HCT116 (cell line): ENCODE measurements at regions not wholly inside any gene's neighbourhood (a gene's known extent, or its start where the extent isn't known, plus 50 kb on each side); places are given as distances from the start of the nearest gene placed in this dataset.

Source experiments
- ATAC-seq: fragments of 200-7000 bp; cut with Tn5 transposase; 2 replicates; pipeline ENCODE4 v1.9.1; 2020; ENCODE audit warnings: mild to moderate bottlenecking, moderate library complexity
- BruUV-seq: library from RNA; stranded (reverse); fragments of 400-500 nt; replicated peaks from 2 replicates; lab custom pipeline; 2021; lab: Mats Ljungman, UMichigan
- CTCF ChIA-PET: fragments of 300-600 bp; sonication (Branson Sonifier 250); formaldehyde crosslinking; loops from one replicate; lab custom pipeline; 2021; ENCODE audit warnings: antibody characterized with exemption; lab: Charles Lee
- POLR2A ChIA-PET: fragments of 300-600, 350-600 bp; sonication (Branson Sonifier 250); formaldehyde crosslinking; loops from one replicate; lab custom pipeline; 2021; ENCODE audit warnings: antibody characterized with exemption; lab: Charles Lee
- RAD21 ChIA-PET, 2 experiments: fragments of 300-600 bp; sonication (Branson Sonifier 250); formaldehyde crosslinking; loops; one replicate each; lab custom pipeline; 2023; ENCODE audit warnings: low total read pairs in 2 of 2; ENCODE audit not compliant: uncharacterized antibody in 2 of 2, unreplicated experiment in 2 of 2, low non-redundant PET in 1 of 2; lab: Charles Lee
- DNase-seq: peaks from one replicate; pipeline ENCODE4 v3.0.0-alpha.2; 2010; ENCODE audit warnings: low read depth, low spot score
- H2AFZ ChIP-seq: fragments of 200-600 bp; shearing (Covaris generic), sonication (generic); 2 replicates; pipeline ENCODE4 v1.6.1; 2017; ENCODE audit warnings: low read depth, mixed run types, mixed read lengths, antibody characterized with exemption, low read length; ENCODE audit not compliant: poor library complexity, severe bottlenecking
- H3K27ac ChIP-seq: 2 replicates; pipeline ENCODE4 v1.5.1; 2012; ENCODE audit warnings: low read depth, low read length
- H3K27me3 ChIP-seq: fragments of 200-600 bp; sonication (generic); 2 replicates; pipeline ENCODE4 v1.6.1; 2016; ENCODE audit warnings: mixed run types, low read length, mixed read lengths; ENCODE audit not compliant: insufficient read depth
- H3K36me3 ChIP-seq, 2 experiments: fragments of 200-500 bp in 1 of 2; fragments of 200-600 bp in 1 of 2; sonication (Bioruptor generic) in 1 of 2; sonication (generic) in 1 of 2; 2 replicates each; pipeline versions ENCODE4 v1.5.1 to v1.6.1; 2014 to 2016; ENCODE audit warnings: low read length in 2 of 2, inconsistent platforms in 1 of 2, mixed read lengths in 1 of 2, mixed run types in 1 of 2; ENCODE audit not compliant: insufficient read depth in 2 of 2, control insufficient read depth in 1 of 2
- H3K4me1 ChIP-seq, 2 experiments: fragments of 200-600 bp in 1 of 2; sonication (generic) in 1 of 2; 2 replicates each; pipeline versions ENCODE4 v1.5.1 to v1.6.1; 2012 to 2017; ENCODE audit warnings: low read length in 2 of 2, inconsistent platforms in 1 of 2, mild to moderate bottlenecking in 1 of 2, mixed read lengths in 1 of 2, mixed run types in 1 of 2, moderate library complexity in 1 of 2; ENCODE audit not compliant: insufficient read depth in 2 of 2, control insufficient read depth in 1 of 2
- H3K4me2 ChIP-seq: fragments of 200-600 bp; sonication (generic); 2 replicates; pipeline ENCODE4 v1.6.1; 2017; ENCODE audit warnings: mixed run types, low read length, mixed read lengths
- H3K4me3 ChIP-seq, 2 experiments: fragments of 200-600 bp in 1 of 2; sonication (generic) in 1 of 2; replicated peaks in 1 of 2; 2 replicates each; pipeline ENCODE4 v1.5.1; 2011 to 2016; ENCODE audit warnings: low read length in 2 of 2, control low read depth in 1 of 2, low read depth in 1 of 2, mild to moderate bottlenecking in 1 of 2, mixed read lengths in 1 of 2, mixed run types in 1 of 2
- H3K79me2 ChIP-seq: fragments of 200-600 bp; sonication (generic); 2 replicates; pipeline ENCODE4 v1.6.1; 2017; ENCODE audit warnings: mild to moderate bottlenecking, mixed run types, low read length, moderate library complexity, mixed read lengths; ENCODE audit not compliant: insufficient read depth
- H3K9ac ChIP-seq: fragments of 200-600 bp; sonication (generic); 2 replicates; pipeline ENCODE4 v1.6.1; 2016; ENCODE audit warnings: low read length, mixed read lengths
- H3K9me2 ChIP-seq: fragments of 200-600 bp; sonication (generic), shearing (Covaris generic); 2 replicates; pipeline ENCODE4 v1.6.1; 2017; ENCODE audit warnings: mixed run types, mild to moderate bottlenecking, moderate library complexity; ENCODE audit not compliant: insufficient read depth
- H3K9me3 ChIP-seq, 2 experiments: fragments of 200-500 bp in 1 of 2; fragments of 200-600 bp in 1 of 2; sonication (Bioruptor generic) in 1 of 2; sonication (generic) in 1 of 2; 2 replicates each; pipeline ENCODE4 v1.6.1; 2014 to 2017; ENCODE audit warnings: low read length in 2 of 2, mixed read lengths in 2 of 2, inconsistent platforms in 1 of 2, low read depth in 1 of 2, mild to moderate bottlenecking in 1 of 2, mixed run types in 1 of 2, moderate library complexity in 1 of 2; ENCODE audit not compliant: control insufficient read depth in 1 of 2, insufficient read depth in 1 of 2
- H4K20me1 ChIP-seq: fragments of 200-600 bp; sonication (generic), shearing (Covaris generic); 2 replicates; pipeline ENCODE4 v1.6.1; 2017; ENCODE audit warnings: mixed run types, mild to moderate bottlenecking, moderate library complexity; ENCODE audit not compliant: insufficient read depth
- CBX3 ChIP-seq: IDR thresholded peaks from 2 replicates; pipeline ENCODE4 v1.6.1; 2012; ENCODE audit warnings: low read depth
- CEBPB ChIP-seq: IDR thresholded peaks from 2 replicates; pipeline ENCODE4 v1.6.1; 2012; ENCODE audit warnings: low read depth
- ELF1 ChIP-seq: IDR thresholded peaks from 2 replicates; pipeline ENCODE4 v1.6.1; 2012; ENCODE audit warnings: low read depth, borderline replicate concordance
- FOSL1 ChIP-seq: IDR thresholded peaks from 2 replicates; pipeline ENCODE4 v1.6.1; 2012; ENCODE audit warnings: low read depth
- JUND ChIP-seq: IDR thresholded peaks from 2 replicates; pipeline ENCODE4 v1.6.1; 2012
- POLR2A ChIP-seq: IDR thresholded peaks from 2 replicates; pipeline ENCODE4 v1.7.0; 2011; ENCODE audit warnings: borderline replicate concordance; ENCODE audit not compliant: insufficient read depth, insufficient read length; ENCODE audit errors: extremely low read depth
- RAD21 ChIP-seq: IDR thresholded peaks from 2 replicates; pipeline ENCODE4 v1.6.1; 2012; ENCODE audit warnings: low read depth, mild to moderate bottlenecking
- SP1 ChIP-seq: IDR thresholded peaks from 2 replicates; pipeline ENCODE4 v1.6.1; 2012; ENCODE audit warnings: low read depth
- SRF ChIP-seq: IDR thresholded peaks from 2 replicates; pipeline ENCODE4 v1.6.1; 2012; ENCODE audit warnings: low read depth
- YY1 ChIP-seq: IDR thresholded peaks from 2 replicates; pipeline ENCODE4 v1.6.1; 2011; ENCODE audit warnings: low read length, low read depth, moderate library complexity, mild to moderate bottlenecking; ENCODE audit not compliant: insufficient replicate concordance; ENCODE audit errors: extremely low read depth
- intact Hi-C: fragments of 100-400 bp; cut with micrococcal nuclease; formaldehyde crosslinking; loops from 2 replicates; pipeline ENCODE4 v1.10.0; 2022
- TF ChIP-seq, protein P1 (sequence below): IDR thresholded peaks from 2 replicates; pipeline ENCODE4 v1.6.1; 2012
- TF ChIP-seq, protein P2 (sequence below): IDR thresholded peaks from 2 replicates; pipeline ENCODE4 v1.6.1; 2012; ENCODE audit warnings: low read depth
- TF ChIP-seq, protein P3 (sequence below), 3 experiments: fragments of 200-600 bp in 1 of 3; sonication (generic) in 1 of 3; IDR thresholded peaks in 2 of 3; conservative IDR thresholded peaks in 1 of 3; 2 replicates each; pipeline ENCODE4 v1.5.1; 2012 to 2017; ENCODE audit warnings: low read depth in 2 of 3, low read length in 2 of 3, antibody characterized with exemption in 1 of 3, borderline replicate concordance in 1 of 3, control low read depth in 1 of 3, mild to moderate bottlenecking in 1 of 3, mixed read lengths in 1 of 3, mixed run types in 1 of 3, moderate library complexity in 1 of 3; ENCODE audit not compliant: insufficient read depth in 1 of 3
- TF ChIP-seq, protein P4 (sequence below): IDR thresholded peaks from 2 replicates; pipeline ENCODE4 v1.6.1; 2012

DNA sequence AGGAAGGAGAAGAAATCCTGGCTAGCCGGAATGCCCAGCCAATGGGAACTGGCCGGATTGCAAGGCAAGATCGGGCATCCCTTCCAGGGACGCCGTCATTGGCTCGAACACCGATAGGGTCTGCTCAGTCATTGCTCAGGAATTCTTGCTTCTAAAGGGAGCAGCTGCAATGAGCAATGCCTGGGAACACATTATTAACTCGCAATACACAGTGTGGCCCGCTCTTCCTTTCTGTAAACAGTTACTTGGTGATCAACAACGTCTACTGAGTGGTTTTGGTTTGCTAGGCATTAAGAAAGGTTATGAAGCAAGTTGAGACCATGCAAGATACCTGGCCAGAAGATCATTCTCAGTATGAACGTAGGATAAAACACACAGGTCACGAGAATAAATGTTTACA lies 165.4 kb upstream of the CITED2 start:
- CTCF ChIA-PET: no interaction called here
- peak overlapping the region; percentile 62 for H3K4me2 ChIP-seq
- POLR2A ChIA-PET: no interaction called here
- BruUV-seq: no TSS peak
- H3K4me1 ChIP-seq: peaks cover 6 to 18% of the 10 kb centered on the region in 2 experiments; a peak in 3 of 4 replicates
- H4K20me1 ChIP-seq: no peaks in the 10 kb centered on the region
- H3K27me3 ChIP-seq: no peaks in the 10 kb centered on the region
- RAD21 ChIA-PET: no interaction called here
- peak overlapping the region; percentile 86 for H2AFZ ChIP-seq
- intact Hi-C loops: no loop called here
- no peaks in the 10 kb centered on the region for H3K36me3 ChIP-seq
- H3K4me3 ChIP-seq: peak overlapping the region; percentile 9 to 10; a peak in 2 of 4 replicates
- no peak overlapping the region for H3K9ac ChIP-seq
- TF ChIP-seq JUND (peak; percentile 35), CBX3 (peak; percentile 59; the same call in 1 of the 2 replicates), FOSL1 (peak; percentile 63), CEBPB (no peak), SP1 (peak; percentile 41; the same call in 1 of the 2 replicates), POLR2A (no peak)
- TF ChIP-seq, protein P1, sequence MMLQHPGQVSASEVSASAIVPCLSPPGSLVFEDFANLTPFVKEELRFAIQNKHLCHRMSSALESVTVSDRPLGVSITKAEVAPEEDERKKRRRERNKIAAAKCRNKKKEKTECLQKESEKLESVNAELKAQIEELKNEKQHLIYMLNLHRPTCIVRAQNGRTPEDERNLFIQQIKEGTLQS: no peak
- DNase-seq (peak; percentile 68), ATAC-seq (peak; percentile 99)
- no peak overlapping the region for H3K27ac ChIP-seq
- H3K9me3 ChIP-seq: no peaks in the 10 kb centered on the region
- no peaks in the 10 kb centered on the region for H3K9me2 ChIP-seq
- H3K79me2 ChIP-seq: no peaks in the 10 kb centered on the region

DNA sequence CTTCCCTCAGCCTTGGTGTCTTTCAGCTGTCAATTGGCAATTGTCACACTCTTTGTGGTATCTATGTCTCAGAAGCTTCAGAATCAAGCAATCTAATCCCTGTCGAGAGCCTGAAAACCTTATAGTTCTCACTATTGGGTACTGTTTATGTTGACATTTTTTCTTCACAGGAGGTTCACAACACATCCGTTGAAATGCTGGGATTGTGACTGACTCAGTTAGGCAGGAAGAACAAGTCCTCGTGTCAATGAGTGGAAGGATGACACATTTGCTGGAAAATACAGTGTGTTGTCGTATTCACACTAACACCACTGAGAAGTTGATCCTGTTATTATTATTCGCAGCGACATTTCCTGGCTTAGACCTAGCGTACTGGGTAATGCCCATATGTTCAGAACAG lies 163.9 kb upstream of the CITED2 start:
- no peak for DNase-seq
- H3K9me2 ChIP-seq: no peaks in the 10 kb centered on the region
- no peaks in the 10 kb centered on the region for H3K36me3 ChIP-seq
- POLR2A ChIA-PET: no interaction called here
- CTCF ChIA-PET: no interaction called here
- TF ChIP-seq, protein P2, sequence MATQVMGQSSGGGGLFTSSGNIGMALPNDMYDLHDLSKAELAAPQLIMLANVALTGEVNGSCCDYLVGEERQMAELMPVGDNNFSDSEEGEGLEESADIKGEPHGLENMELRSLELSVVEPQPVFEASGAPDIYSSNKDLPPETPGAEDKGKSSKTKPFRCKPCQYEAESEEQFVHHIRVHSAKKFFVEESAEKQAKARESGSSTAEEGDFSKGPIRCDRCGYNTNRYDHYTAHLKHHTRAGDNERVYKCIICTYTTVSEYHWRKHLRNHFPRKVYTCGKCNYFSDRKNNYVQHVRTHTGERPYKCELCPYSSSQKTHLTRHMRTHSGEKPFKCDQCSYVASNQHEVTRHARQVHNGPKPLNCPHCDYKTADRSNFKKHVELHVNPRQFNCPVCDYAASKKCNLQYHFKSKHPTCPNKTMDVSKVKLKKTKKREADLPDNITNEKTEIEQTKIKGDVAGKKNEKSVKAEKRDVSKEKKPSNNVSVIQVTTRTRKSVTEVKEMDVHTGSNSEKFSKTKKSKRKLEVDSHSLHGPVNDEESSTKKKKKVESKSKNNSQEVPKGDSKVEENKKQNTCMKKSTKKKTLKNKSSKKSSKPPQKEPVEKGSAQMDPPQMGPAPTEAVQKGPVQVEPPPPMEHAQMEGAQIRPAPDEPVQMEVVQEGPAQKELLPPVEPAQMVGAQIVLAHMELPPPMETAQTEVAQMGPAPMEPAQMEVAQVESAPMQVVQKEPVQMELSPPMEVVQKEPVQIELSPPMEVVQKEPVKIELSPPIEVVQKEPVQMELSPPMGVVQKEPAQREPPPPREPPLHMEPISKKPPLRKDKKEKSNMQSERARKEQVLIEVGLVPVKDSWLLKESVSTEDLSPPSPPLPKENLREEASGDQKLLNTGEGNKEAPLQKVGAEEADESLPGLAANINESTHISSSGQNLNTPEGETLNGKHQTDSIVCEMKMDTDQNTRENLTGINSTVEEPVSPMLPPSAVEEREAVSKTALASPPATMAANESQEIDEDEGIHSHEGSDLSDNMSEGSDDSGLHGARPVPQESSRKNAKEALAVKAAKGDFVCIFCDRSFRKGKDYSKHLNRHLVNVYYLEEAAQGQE: no peak
- TF ChIP-seq RAD21: no peak
- no peak for TF ChIP-seq ELF1
- no peak for TF ChIP-seq SRF
- TF ChIP-seq, protein P3, sequence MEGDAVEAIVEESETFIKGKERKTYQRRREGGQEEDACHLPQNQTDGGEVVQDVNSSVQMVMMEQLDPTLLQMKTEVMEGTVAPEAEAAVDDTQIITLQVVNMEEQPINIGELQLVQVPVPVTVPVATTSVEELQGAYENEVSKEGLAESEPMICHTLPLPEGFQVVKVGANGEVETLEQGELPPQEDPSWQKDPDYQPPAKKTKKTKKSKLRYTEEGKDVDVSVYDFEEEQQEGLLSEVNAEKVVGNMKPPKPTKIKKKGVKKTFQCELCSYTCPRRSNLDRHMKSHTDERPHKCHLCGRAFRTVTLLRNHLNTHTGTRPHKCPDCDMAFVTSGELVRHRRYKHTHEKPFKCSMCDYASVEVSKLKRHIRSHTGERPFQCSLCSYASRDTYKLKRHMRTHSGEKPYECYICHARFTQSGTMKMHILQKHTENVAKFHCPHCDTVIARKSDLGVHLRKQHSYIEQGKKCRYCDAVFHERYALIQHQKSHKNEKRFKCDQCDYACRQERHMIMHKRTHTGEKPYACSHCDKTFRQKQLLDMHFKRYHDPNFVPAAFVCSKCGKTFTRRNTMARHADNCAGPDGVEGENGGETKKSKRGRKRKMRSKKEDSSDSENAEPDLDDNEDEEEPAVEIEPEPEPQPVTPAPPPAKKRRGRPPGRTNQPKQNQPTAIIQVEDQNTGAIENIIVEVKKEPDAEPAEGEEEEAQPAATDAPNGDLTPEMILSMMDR (IDR thresholded peaks at IDR 0.05 in 2 of 3, conservative IDR thresholded peaks at IDR 0.05 in 1 of 3; ENCODE audit: borderline replicate concordance in 1 of 3, insufficient read depth in 1 of 3, low read depth in 2 of 3, low read length in 2 of 3): no peak
- no peak for TF ChIP-seq CBX3
- TF ChIP-seq JUND: no peak
- TF ChIP-seq, protein P1: no peak
- TF ChIP-seq, protein P4, sequence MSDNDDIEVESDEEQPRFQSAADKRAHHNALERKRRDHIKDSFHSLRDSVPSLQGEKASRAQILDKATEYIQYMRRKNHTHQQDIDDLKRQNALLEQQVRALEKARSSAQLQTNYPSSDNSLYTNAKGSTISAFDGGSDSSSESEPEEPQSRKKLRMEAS: no peak
- TF ChIP-seq CEBPB: no peak
- no peak for TF ChIP-seq POLR2A
- TF ChIP-seq YY1: no peak
- no peak for ATAC-seq
- BruUV-seq: no TSS peak
- no peak overlapping the region for H3K9ac ChIP-seq
- no peak overlapping the region for H3K4me2 ChIP-seq
- H3K27me3 ChIP-seq: no peaks in the 10 kb centered on the region
- RAD21 ChIA-PET: no interaction called here
- H3K79me2 ChIP-seq: no peaks in the 10 kb centered on the region
- no peak overlapping the region for H3K27ac ChIP-seq
- H2AFZ ChIP-seq: no peak overlapping the region
- H3K4me1 ChIP-seq: peaks cover 17 to 33% of the 10 kb centered on the region in 2 experiments; a peak in 3 of 4 replicates
- no peaks in the 10 kb centered on the region for H4K20me1 ChIP-seq
- no peak overlapping the region for H3K4me3 ChIP-seq
- intact Hi-C loops: no loop called here
- H3K9me3 ChIP-seq: no peaks in the 10 kb centered on the region
